ENCODE measurements at regions not wholly inside any gene's neighbourhood (a gene's known extent, or its start where the extent isn't known, plus 50 kb on each side); places are given as distances from the start of the nearest gene placed in this dataset.
"Not testable (repeated sequence)": the region's sequence is repeated elsewhere in the genome, so short reads cannot be mapped to it uniquely, and the experiment has no call there.

- WGBS (ENCODE audit: insufficient coverage), result 94% methylated on average over 4 of the region's 8 CpGs
- Histone ChIP-seq H3K4me3 (ENCODE audit: low read length) (no peak overlapping the region), H3K36me3 (ENCODE audit: control insufficient read depth, insufficient read depth, low read length) (no peaks in the 10 kb centered on the region), H3K27ac (ENCODE audit: low read length) (no peak overlapping the region), H3K4me1 (ENCODE audit: control insufficient read depth, insufficient read depth, low read length) (no peaks in the 10 kb centered on the region), H3K9me3 (replicated peaks; ENCODE audit: control insufficient read depth, low read depth, low read length) (no peaks in the 10 kb centered on the region), H3K27me3 (ENCODE audit: control insufficient read depth, insufficient read depth, low read length) (no peaks in the 10 kb centered on the region)
- no peak for DNase-seq
Measured at GRCh38 chr7:41438705-41439514, 264.0 kb downstream of the INHBA start.

- no peaks in the 10 kb centered on the region for H3K9me3 ChIP-seq (replicated peaks; ENCODE audit: control insufficient read depth, low read depth, low read length)
- H3K4me3 ChIP-seq (ENCODE audit: low read length), result no peak overlapping the region
- H3K27ac ChIP-seq (ENCODE audit: low read length), result no peak overlapping the region
- DNase-seq, result no peak
- 66% methylated on average over 5 of the region's 10 CpGs for WGBS (ENCODE audit: insufficient coverage)
- no peaks in the 10 kb centered on the region for H3K4me1 ChIP-seq (ENCODE audit: control insufficient read depth, insufficient read depth, low read length)
- H3K27me3 ChIP-seq (ENCODE audit: control insufficient read depth, insufficient read depth, low read length), result no peaks in the 10 kb centered on the region
- H3K36me3 ChIP-seq (ENCODE audit: control insufficient read depth, insufficient read depth, low read length), result no peaks in the 10 kb centered on the region
Measured at GRCh38 chr7:41437257-41438196, 265.4 kb downstream of the INHBA start.

DNA sequence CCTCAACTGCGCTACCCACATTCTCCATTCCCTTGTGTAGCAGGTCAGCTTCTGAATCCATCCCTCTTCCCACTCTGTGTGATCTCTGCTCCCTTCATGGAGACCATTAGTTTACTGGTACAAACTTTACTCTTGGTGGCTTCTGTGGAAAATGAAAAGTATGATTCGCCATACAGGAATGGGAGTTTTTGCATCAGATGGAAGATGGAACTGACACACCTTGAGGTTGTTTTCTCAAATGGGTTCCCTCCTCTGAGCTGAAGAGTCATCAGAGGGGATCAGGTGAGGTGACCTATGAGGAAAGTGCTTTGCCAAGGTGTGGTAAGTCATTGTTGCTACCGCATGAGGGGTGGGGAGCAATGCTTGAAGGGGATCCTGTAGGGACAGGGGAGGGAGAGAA is 266.8 kb downstream of the INHBA start:
- Histone ChIP-seq H3K9me3 (replicated peaks; ENCODE audit: control insufficient read depth, low read depth, low read length) (no peaks in the 10 kb centered on the region), H3K27me3 (ENCODE audit: control insufficient read depth, insufficient read depth, low read length) (no peaks in the 10 kb centered on the region), H3K4me1 (ENCODE audit: control insufficient read depth, insufficient read depth, low read length) (no peaks in the 10 kb centered on the region), H3K4me3 (ENCODE audit: low read length) (no peak overlapping the region), H3K27ac (ENCODE audit: low read length) (no peak overlapping the region), H3K36me3 (ENCODE audit: control insufficient read depth, insufficient read depth, low read length) (no peaks in the 10 kb centered on the region)
- WGBS (ENCODE audit: insufficient coverage), result 83% methylated on average over 1 of the region's 3 CpGs
- DNase-seq, result no peak

- 86% methylated on average over 5 of the region's 9 CpGs for WGBS (ENCODE audit: insufficient coverage)
Measured at GRCh38 chr7:41435020-41435419, 267.9 kb downstream of the INHBA start.

GRCh38 chr7:41431671-41432070 is 271.2 kb downstream of the INHBA start:
- Histone ChIP-seq H3K36me3 (ENCODE audit: control insufficient read depth, insufficient read depth, low read length) (no peaks in the 10 kb centered on the region), H3K27me3 (ENCODE audit: control insufficient read depth, insufficient read depth, low read length) (no peaks in the 10 kb centered on the region), H3K4me3 (ENCODE audit: low read length) (no peak overlapping the region), H3K4me1 (ENCODE audit: control insufficient read depth, insufficient read depth, low read length) (no peaks in the 10 kb centered on the region), H3K27ac (ENCODE audit: low read length) (no peak overlapping the region), H3K9me3 (replicated peaks; ENCODE audit: control insufficient read depth, low read depth, low read length) (no peaks in the 10 kb centered on the region)
- DNase-seq, result no peak
- WGBS (ENCODE audit: insufficient coverage), result 78% methylated on average over 3 of the region's 3 CpGs

More at GRCh38 chr7:41435020-41435419, 267.9 kb downstream of the INHBA start:
- H3K9me3 ChIP-seq (replicated peaks; ENCODE audit: control insufficient read depth, low read depth, low read length); H3K27ac ChIP-seq (ENCODE audit: low read length); H3K4me3 ChIP-seq (ENCODE audit: low read length); DNase-seq; H3K27me3 ChIP-seq (ENCODE audit: control insufficient read depth, insufficient read depth, low read length); H3K36me3 ChIP-seq (ENCODE audit: control insufficient read depth, insufficient read depth, low read length); H3K4me1 ChIP-seq (ENCODE audit: control insufficient read depth, insufficient read depth, low read length): not testable (repeated sequence)

DNA sequence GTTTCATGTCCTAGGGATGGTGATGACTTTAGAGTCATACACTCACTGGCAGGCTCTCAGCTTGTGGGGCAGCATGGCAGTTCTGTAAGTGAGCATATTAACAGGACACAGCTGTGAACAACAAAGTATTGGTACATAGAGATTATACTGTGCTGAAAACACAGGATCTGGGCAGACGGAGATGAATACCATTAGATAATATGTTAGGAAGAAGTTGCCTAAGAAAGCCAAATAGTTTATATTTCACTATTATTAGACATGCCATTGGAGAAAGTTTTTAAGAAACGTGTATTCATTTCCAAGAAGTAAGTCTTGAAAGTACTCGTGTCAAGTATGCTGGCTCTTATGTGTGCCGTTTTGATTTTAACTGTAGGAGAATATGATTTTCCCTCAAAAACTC is 274.5 kb downstream of the INHBA start:
- peak; percentile 61 for DNase-seq
- no peaks in the 10 kb centered on the region for H3K9me3 ChIP-seq (replicated peaks; ENCODE audit: control insufficient read depth, low read depth, low read length)

GRCh38 chr7:41425926-41426325 is 277.0 kb downstream of the INHBA start:
- H3K27ac ChIP-seq (ENCODE audit: low read length), result no peak overlapping the region
- H3K4me1 ChIP-seq (ENCODE audit: control insufficient read depth, insufficient read depth, low read length), result no peaks in the 10 kb centered on the region
- H3K9me3 ChIP-seq (replicated peaks; ENCODE audit: control insufficient read depth, low read depth, low read length), result no peaks in the 10 kb centered on the region
- H3K36me3 ChIP-seq (ENCODE audit: control insufficient read depth, insufficient read depth, low read length), result no peaks in the 10 kb centered on the region
- no peak overlapping the region for H3K4me3 ChIP-seq (ENCODE audit: low read length)
- H3K27me3 ChIP-seq (ENCODE audit: control insufficient read depth, insufficient read depth, low read length), result no peaks in the 10 kb centered on the region
- WGBS (ENCODE audit: insufficient coverage), result no CpG with 5 or more reads among the region's 3 CpGs
- DNase-seq, result no peak

More for the DNA sequence above, 274.5 kb downstream of the INHBA start:
- Histone ChIP-seq H3K36me3 (ENCODE audit: control insufficient read depth, insufficient read depth, low read length) (no peaks in the 10 kb centered on the region), H3K27ac (ENCODE audit: low read length) (no peak overlapping the region), H3K4me3 (ENCODE audit: low read length) (no peak overlapping the region), H3K27me3 (ENCODE audit: control insufficient read depth, insufficient read depth, low read length) (no peaks in the 10 kb centered on the region), H3K4me1 (ENCODE audit: control insufficient read depth, insufficient read depth, low read length) (no peaks in the 10 kb centered on the region)
- no CpG with 5 or more reads among the region's 4 CpGs for WGBS (ENCODE audit: insufficient coverage)

- Histone ChIP-seq H3K4me1 (ENCODE audit: control insufficient read depth, insufficient read depth, low read length) (no peaks in the 10 kb centered on the region), H3K36me3 (ENCODE audit: control insufficient read depth, insufficient read depth, low read length) (no peaks in the 10 kb centered on the region), H3K9me3 (replicated peaks; ENCODE audit: control insufficient read depth, low read depth, low read length) (no peaks in the 10 kb centered on the region), H3K4me3 (ENCODE audit: low read length) (no peak overlapping the region), H3K27ac (ENCODE audit: low read length) (no peak overlapping the region), H3K27me3 (ENCODE audit: control insufficient read depth, insufficient read depth, low read length) (no peaks in the 10 kb centered on the region)
- no peak for DNase-seq
- WGBS (ENCODE audit: insufficient coverage), result 100% methylated on average over 1 of the region's 3 CpGs
Measured at GRCh38 chr7:41421056-41421455, 281.8 kb downstream of the INHBA start.

DNA sequence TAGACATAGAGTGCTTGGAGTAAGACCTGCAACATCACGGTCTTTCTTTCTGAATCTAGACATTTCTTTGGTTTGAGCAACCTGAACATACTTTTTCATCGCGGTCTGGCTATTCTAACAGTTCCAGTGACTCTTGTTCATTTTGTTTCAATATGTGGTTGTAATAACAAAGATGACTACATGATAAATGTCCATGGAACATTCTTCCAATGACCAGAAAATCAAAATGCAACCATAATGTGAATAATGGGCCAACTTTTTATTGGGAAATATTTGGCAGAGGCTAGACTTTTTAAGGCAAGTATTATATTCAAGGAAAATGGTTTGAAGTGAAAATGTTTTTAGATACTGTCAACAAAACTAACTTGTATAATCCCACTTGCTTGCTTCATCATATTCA is 282.5 kb downstream of the INHBA start:
- Histone ChIP-seq H3K27me3 (ENCODE audit: control insufficient read depth, insufficient read depth, low read length) (no peaks in the 10 kb centered on the region), H3K27ac (ENCODE audit: low read length) (no peak overlapping the region), H3K4me1 (ENCODE audit: control insufficient read depth, insufficient read depth, low read length) (no peaks in the 10 kb centered on the region), H3K9me3 (replicated peaks; ENCODE audit: control insufficient read depth, low read depth, low read length) (no peaks in the 10 kb centered on the region), H3K36me3 (ENCODE audit: control insufficient read depth, insufficient read depth, low read length) (no peaks in the 10 kb centered on the region), H3K4me3 (ENCODE audit: low read length) (no peak overlapping the region)
- DNase-seq, result peak; percentile 44
- WGBS (ENCODE audit: insufficient coverage), result no CpG with 5 or more reads among the region's 3 CpGs

- WGBS (ENCODE audit: insufficient coverage), result 100% methylated on average over 1 of the region's 3 CpGs
- Histone ChIP-seq H3K36me3 (ENCODE audit: control insufficient read depth, insufficient read depth, low read length) (no peaks in the 10 kb centered on the region), H3K4me3 (ENCODE audit: low read length) (no peak overlapping the region), H3K27me3 (ENCODE audit: control insufficient read depth, insufficient read depth, low read length) (no peaks in the 10 kb centered on the region), H3K27ac (ENCODE audit: low read length) (no peak overlapping the region), H3K4me1 (ENCODE audit: control insufficient read depth, insufficient read depth, low read length) (no peaks in the 10 kb centered on the region), H3K9me3 (replicated peaks; ENCODE audit: control insufficient read depth, low read depth, low read length) (peaks cover 2% of the 10 kb centered on the region)
- no peak for DNase-seq
Measured at GRCh38 chr7:41418337-41418736, 284.6 kb downstream of the INHBA start.

Measured in muscle of leg (tissue), 3 donors.